Esophagus muscularis mucosa (tissue), 4 donors: ENCODE measurements at regions not wholly inside any gene's neighbourhood (a gene's known extent, or its start where the extent isn't known, plus 50 kb on each side); places are given as distances from the start of the nearest gene placed in this dataset.

Experiments
- EP300 ChIP-seq: sonication (generic); formaldehyde crosslinking; IDR thresholded peaks from one replicate; pipeline ENCODE4 v1.6.1; 2017; ENCODE audit warnings: antibody characterized with exemption
- POLR2A ChIP-seq: fragments of 450-650 bp; IDR thresholded peaks from one replicate; pipeline ENCODE4 v1.6.1; 2017; ENCODE audit warnings: antibody characterized with exemption, moderate library complexity, mild to moderate bottlenecking, low read depth
- POLR2AphosphoS5 ChIP-seq, 2 donors: sonication (generic); formaldehyde crosslinking; IDR thresholded peaks; one replicate each; pipeline ENCODE4 v1.6.1; 2017; ENCODE audit warnings: antibody characterized with exemption in 2 of 2
- TF ChIP-seq, protein P1 (sequence below), 3 experiments: fragments of 200-600 bp in 2 of 3; fragments of 450-650 bp in 1 of 3; sonication (generic) in 2 of 3; IDR thresholded peaks; one replicate each; pipeline ENCODE4 v1.5.1; 2017 to 2019; ENCODE audit warnings: antibody characterized with exemption in 3 of 3, mild to moderate bottlenecking in 2 of 3, moderate library complexity in 1 of 3

DNA sequence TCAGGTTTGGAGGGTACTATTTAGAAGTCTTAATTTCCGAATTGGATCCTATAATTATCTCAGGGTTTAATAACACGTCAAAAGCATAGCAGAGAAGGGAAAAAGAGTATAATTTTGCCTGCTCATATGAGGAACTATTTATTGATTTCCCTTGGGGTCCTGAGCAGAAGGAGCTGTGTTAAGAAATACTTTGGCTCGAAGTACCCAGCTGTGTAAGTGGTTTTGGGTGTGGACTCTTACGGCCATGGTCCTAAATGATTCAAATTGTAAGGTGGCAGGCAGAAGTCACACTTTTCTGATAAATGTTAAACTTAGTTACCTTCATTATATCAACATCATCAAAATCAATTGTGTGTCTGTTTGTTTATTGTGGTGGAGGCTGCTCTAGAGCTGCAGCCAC lies 190.4 kb downstream of the MTRR start:
- TF ChIP-seq, protein P1, sequence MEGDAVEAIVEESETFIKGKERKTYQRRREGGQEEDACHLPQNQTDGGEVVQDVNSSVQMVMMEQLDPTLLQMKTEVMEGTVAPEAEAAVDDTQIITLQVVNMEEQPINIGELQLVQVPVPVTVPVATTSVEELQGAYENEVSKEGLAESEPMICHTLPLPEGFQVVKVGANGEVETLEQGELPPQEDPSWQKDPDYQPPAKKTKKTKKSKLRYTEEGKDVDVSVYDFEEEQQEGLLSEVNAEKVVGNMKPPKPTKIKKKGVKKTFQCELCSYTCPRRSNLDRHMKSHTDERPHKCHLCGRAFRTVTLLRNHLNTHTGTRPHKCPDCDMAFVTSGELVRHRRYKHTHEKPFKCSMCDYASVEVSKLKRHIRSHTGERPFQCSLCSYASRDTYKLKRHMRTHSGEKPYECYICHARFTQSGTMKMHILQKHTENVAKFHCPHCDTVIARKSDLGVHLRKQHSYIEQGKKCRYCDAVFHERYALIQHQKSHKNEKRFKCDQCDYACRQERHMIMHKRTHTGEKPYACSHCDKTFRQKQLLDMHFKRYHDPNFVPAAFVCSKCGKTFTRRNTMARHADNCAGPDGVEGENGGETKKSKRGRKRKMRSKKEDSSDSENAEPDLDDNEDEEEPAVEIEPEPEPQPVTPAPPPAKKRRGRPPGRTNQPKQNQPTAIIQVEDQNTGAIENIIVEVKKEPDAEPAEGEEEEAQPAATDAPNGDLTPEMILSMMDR (IDR thresholded peaks at IDR 0.05): no peak
- TF ChIP-seq POLR2A (no peak), EP300 (no peak), POLR2AphosphoS5 (IDR thresholded peaks at IDR 0.05) (no peak)
